Glutamatergic neuron (in vitro differentiated cells): ENCODE measurements at regions not wholly inside any gene's neighbourhood (a gene's known extent, or its start where the extent isn't known, plus 50 kb on each side); places are given as distances from the start of the nearest gene placed in this dataset.
"Not testable (repeated sequence)": the region's sequence is repeated elsewhere in the genome, so short reads cannot be mapped to it uniquely, and the experiment has no call there.

Experiments
- DNase-seq: peaks from one replicate; pipeline ENCODE4 v3.0.0; 2022
- H3K27ac Mint-ChIP-seq: one replicate; pipeline ENCODE4 v1.8.0; 2020; ENCODE audit warnings: mild to moderate bottlenecking, mixed read lengths, inconsistent platforms; ENCODE audit not compliant: unreplicated experiment
- H3K27me3 Mint-ChIP-seq: one replicate; pipeline ENCODE4 v1.8.0; 2020; ENCODE audit warnings: mild to moderate bottlenecking, moderate library complexity, mixed read lengths, inconsistent platforms; ENCODE audit not compliant: unreplicated experiment
- H3K36me3 Mint-ChIP-seq: one replicate; pipeline ENCODE4 v1.8.0; 2020; ENCODE audit warnings: mild to moderate bottlenecking, mixed read lengths, inconsistent platforms; ENCODE audit not compliant: unreplicated experiment
- H3K4me1 Mint-ChIP-seq: one replicate; pipeline ENCODE4 v1.8.0; 2020; ENCODE audit warnings: mild to moderate bottlenecking, low read depth, mixed read lengths, inconsistent platforms; ENCODE audit not compliant: unreplicated experiment
- H3K4me3 Mint-ChIP-seq: one replicate; pipeline ENCODE4 v1.8.0; 2020; ENCODE audit warnings: mild to moderate bottlenecking, mixed read lengths, inconsistent platforms; ENCODE audit not compliant: unreplicated experiment
- H3K9me3 Mint-ChIP-seq: one replicate; pipeline ENCODE4 v1.8.0; 2020; ENCODE audit warnings: mild to moderate bottlenecking, moderate library complexity, mixed read lengths, inconsistent platforms; ENCODE audit not compliant: unreplicated experiment
- TF ChIP-seq, protein P1 (sequence below): fragments of 200-600 bp; sonication (generic); IDR thresholded peaks from one replicate; pipeline ENCODE4 v1.5.0; 2021; ENCODE audit not compliant: partially characterized antibody, unreplicated experiment

DNA sequence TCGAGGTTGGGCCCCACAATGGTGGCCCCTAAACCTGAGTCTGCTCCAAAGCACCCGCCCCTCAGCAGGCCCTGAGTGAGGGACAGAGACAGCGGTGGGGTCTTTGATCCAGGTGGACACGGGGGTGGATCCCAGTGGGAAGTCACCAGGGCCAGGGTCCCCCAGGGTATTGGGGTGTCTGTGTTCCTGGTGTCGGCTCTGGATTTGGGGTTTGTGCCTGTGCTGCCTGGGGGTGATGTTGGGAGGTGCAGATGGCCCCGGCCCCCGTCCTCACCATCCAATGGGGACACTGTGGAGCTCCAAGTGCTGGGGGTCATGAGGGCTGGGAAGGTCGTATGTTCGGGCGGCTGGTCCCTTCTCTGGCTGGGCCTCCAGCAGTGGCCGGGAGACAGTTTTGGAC, 354.2 kb downstream of the TMEM121 start:
- peaks cover 6% of the 10 kb centered on the region for H3K36me3 Mint-ChIP-seq
- TF ChIP-seq, protein P1, sequence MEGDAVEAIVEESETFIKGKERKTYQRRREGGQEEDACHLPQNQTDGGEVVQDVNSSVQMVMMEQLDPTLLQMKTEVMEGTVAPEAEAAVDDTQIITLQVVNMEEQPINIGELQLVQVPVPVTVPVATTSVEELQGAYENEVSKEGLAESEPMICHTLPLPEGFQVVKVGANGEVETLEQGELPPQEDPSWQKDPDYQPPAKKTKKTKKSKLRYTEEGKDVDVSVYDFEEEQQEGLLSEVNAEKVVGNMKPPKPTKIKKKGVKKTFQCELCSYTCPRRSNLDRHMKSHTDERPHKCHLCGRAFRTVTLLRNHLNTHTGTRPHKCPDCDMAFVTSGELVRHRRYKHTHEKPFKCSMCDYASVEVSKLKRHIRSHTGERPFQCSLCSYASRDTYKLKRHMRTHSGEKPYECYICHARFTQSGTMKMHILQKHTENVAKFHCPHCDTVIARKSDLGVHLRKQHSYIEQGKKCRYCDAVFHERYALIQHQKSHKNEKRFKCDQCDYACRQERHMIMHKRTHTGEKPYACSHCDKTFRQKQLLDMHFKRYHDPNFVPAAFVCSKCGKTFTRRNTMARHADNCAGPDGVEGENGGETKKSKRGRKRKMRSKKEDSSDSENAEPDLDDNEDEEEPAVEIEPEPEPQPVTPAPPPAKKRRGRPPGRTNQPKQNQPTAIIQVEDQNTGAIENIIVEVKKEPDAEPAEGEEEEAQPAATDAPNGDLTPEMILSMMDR: no peak
- H3K4me1 Mint-ChIP-seq: no peaks in the 10 kb centered on the region
- no peak overlapping the region for H3K4me3 Mint-ChIP-seq
- H3K9me3 Mint-ChIP-seq: peaks cover 10% of the 10 kb centered on the region
- no peak overlapping the region for H3K27ac Mint-ChIP-seq
- peak; percentile 2 for DNase-seq
- peaks cover 2% of the 10 kb centered on the region for H3K27me3 Mint-ChIP-seq

DNA sequence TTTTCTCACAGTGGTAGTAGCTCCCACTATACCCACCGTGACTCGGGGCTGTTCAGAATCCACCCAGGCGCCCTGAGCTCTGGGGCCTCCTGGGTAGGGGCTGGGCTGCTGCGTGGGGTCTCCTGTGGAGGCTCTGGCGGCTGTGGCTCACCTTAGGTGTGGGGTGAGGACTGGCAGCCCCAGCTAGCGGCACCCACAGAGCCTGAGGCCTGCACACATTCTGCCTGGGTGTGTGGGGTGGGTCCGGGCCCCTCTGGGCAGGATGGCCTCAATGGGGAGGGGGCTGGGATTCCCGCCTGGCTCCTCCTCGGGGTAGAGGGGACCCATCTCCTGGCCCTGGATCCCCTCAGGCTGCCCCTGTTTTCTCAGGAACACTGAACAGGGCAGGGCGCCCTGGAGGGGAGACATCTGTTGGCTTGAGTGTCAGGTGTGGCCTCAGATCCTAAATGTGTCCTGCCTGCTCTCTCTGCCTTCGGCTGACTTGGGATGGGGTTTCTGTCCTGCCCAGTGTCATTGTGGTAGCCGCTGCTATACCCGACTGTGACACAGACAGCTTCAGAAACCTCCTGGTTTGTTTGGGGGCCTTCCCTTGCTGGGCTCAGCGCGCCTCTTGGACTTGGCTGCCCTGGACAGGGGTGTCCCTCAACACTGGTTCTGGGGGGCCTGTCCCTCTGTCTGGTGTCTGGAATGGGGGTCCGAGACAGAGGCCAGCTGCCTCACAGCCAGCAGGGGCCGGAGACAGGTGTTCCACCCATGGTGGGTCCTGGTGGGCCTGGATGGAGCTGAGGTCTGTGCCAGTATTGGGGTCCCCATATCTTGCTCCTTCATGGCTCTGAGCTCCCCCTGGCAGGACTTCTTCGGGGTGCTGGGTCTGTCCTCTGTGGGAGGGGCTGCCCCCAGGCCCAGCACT, 354.9 kb downstream of the TMEM121 start:
- H3K4me1 Mint-ChIP-seq: no peaks in the 10 kb centered on the region
- TF ChIP-seq, protein P1: no peak
- peaks cover 2% of the 10 kb centered on the region for H3K27me3 Mint-ChIP-seq
- H3K9me3 Mint-ChIP-seq: peaks cover 11% of the 10 kb centered on the region
- DNase-seq: peak; percentile 1
- H3K27ac Mint-ChIP-seq: no peak overlapping the region
- peaks cover 4% of the 10 kb centered on the region for H3K36me3 Mint-ChIP-seq
- H3K4me3 Mint-ChIP-seq: no peak overlapping the region

DNA sequence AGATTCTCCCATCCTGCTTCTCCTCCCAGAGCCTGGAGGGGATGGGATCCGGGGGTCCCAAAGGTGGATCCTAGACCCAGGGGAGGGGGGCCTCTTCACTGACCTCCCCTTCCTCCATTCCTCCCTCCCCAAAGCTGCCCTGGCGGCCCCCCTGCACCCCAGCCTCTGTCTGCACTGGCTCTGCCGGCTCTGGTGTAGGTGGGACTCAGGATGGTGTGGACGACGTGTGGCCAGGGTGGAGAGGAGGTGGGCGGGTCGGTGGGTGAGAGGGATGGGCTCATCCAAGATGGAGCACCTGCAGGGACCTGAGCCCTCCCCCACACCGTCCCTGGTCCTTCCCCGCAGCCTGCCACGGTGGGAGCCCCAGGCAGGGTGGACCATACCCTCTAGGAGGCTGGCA, 355.6 kb downstream of the TMEM121 start:
- not testable (repeated sequence) for H3K36me3 Mint-ChIP-seq, H3K27ac Mint-ChIP-seq, H3K4me3 Mint-ChIP-seq, H3K4me1 Mint-ChIP-seq, H3K27me3 Mint-ChIP-seq
- peak; percentile 1 for DNase-seq
- H3K9me3 Mint-ChIP-seq: peaks cover 12% of the 10 kb centered on the region

DNA sequence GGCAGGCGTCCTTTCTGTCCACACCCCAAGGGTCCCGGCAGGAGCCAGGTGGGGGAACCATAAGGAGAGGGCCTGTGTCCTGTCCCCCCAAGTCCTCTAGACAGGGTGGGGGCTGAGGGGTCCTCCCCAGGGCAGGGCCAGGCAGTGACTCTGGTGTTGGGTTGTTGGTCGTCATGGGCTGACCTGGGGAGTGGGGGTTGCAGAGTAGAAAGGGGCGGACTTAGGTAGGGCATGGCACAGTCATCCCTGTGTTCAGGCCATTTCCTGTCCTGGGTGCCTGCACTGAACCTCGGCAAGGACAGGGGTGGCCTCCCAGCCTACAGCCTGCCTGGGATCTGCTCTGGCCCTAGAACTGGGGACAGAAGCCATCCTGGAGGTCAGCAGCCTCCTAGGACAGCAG, 356.2 kb downstream of the TMEM121 start:
- peaks cover 5% of the 10 kb centered on the region for H3K27me3 Mint-ChIP-seq
- DNase-seq: peak; percentile 2
- H3K4me3 Mint-ChIP-seq: no peak overlapping the region
- TF ChIP-seq, protein P1: no peak
- H3K9me3 Mint-ChIP-seq: peaks cover 11% of the 10 kb centered on the region
- H3K4me1 Mint-ChIP-seq: no peaks in the 10 kb centered on the region
- no peak overlapping the region for H3K27ac Mint-ChIP-seq
- no peaks in the 10 kb centered on the region for H3K36me3 Mint-ChIP-seq

DNA sequence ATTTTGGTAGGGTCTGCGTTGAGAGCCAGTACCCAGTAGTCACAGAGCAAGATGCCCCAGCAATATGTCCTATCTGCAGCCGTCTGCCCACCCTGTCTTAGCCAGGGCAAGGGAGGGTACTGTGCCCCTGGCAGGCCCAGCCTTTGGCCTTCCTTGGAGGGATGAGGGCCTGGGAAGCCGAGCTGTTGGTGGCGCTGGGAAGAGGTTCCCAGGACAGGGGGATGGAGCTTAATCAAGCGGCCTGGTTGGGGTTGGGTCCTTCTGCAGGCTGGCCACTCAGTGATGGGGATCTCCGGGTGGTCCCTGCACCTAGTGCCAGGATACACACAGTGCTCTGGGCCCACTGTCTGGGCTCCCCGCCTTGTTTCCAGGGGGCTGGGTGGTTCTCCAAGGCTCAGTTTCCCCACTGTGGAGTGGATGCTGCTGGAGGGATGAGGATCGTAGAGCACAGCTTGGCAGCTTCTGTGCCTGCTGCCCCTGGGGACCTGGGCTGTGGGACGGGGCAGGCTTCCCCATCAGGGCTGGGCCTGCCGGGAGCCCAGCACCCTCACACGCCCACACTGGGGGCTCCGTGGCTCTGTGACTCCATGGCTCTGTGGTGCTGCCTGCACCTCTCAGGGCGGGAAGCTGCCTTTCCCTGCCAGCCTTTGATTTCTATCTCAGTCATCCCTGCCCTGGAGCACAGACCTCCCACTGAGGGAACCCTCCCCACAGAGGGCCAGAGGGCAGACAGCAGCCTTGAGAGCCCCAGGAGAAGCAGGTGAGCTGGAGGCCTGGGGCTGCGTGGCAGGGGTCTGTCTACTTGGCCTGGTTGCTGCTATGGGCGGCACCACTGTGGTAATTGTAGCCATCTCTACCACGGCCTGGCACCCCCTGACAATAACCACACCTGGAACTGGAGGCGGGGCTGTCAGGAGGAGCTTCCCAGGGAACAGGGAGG, 357.0 kb downstream of the TMEM121 start:
- no peak overlapping the region for H3K4me3 Mint-ChIP-seq
- peak; percentile 6 for DNase-seq
- H3K27ac Mint-ChIP-seq: no peak overlapping the region
- no peaks in the 10 kb centered on the region for H3K4me1 Mint-ChIP-seq
- TF ChIP-seq, protein P1: no peak
- peaks cover 5% of the 10 kb centered on the region for H3K27me3 Mint-ChIP-seq
- peaks cover 15% of the 10 kb centered on the region for H3K9me3 Mint-ChIP-seq
- no peaks in the 10 kb centered on the region for H3K36me3 Mint-ChIP-seq

DNA sequence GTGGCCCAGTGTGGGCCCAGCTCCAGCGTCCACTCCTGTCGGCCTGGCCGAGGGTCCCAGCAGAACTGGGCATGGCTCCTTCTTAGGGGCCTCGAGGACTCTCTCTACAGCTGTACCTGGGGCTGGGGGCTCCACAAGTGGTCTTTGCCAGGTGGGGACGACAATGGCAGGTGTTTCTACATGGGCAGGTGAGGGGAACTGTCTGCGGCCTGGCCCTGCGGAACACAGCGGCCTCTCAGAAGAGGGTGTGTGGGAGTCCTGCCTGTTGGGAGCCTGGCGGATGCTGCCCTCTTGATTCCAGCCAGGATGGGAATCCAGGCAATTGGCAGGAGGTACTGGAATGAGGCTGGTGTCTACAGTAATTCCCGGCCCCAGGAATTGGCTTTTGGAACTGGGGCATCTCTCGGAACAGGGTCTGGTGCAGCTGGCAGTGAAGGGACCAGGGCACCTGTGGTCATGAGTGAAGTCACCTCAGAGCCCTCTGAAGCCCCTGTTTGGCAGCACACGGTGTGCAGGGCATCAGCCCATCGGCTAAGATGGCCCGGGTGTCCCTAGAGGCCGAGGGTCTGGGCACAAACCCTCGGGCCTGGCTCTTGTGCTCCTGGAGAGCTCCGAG, 357.9 kb downstream of the TMEM121 start:
- H3K27me3 Mint-ChIP-seq, DNase-seq, H3K4me1 Mint-ChIP-seq, H3K27ac Mint-ChIP-seq, H3K4me3 Mint-ChIP-seq, H3K36me3 Mint-ChIP-seq: not testable (repeated sequence)
- H3K9me3 Mint-ChIP-seq: peaks cover 13% of the 10 kb centered on the region
